Medulla oblongata (tissue), 1 donor: ENCODE measurements at regions not wholly inside any gene's neighbourhood (a gene's known extent, or its start where the extent isn't known, plus 50 kb on each side); places are given as distances from the start of the nearest gene placed in this dataset.
"Not testable (repeated sequence)": the region's sequence is repeated elsewhere in the genome, so short reads cannot be mapped to it uniquely, and the experiment has no call there.

Experiments
- DNase-seq: peaks from one replicate; pipeline ENCODE4 v3.0.0-alpha.2; 2015; ENCODE audit errors: extremely low spot score

- DNase-seq, result no peak
These were observed 60.1 kb upstream of the FAM171A1 start for GRCh38 chr10:15430969-15431771.

DNA sequence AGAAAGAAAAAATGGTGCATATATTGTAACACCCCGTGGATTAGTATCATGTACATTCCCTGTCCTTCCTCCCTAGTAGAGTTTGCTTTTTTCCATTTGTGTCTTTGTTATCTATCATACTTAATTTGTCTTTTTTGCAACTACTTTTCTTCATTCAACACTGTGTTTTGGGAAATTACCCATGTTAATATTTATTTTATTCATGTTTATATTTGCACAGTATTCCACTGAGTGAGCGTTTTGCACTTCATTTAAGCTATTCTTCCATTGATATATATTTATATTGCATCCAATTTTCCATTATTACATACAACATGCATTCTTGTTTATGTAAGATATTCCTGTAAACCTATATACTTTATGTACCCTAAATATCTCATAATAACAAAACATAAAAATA, 57.6 kb upstream of the FAM171A1 start:
- DNase-seq, result no peak

- peak; percentile 66 for DNase-seq
These were observed 56.8 kb upstream of the FAM171A1 start for GRCh38 chr10:15427843-15428414.

GRCh38 chr10:15426558-15426957, 55.5 kb upstream of the FAM171A1 start:
- no peak for DNase-seq

GRCh38 chr10:15426115-15426514, 55.0 kb upstream of the FAM171A1 start:
- DNase-seq, result no peak

DNA sequence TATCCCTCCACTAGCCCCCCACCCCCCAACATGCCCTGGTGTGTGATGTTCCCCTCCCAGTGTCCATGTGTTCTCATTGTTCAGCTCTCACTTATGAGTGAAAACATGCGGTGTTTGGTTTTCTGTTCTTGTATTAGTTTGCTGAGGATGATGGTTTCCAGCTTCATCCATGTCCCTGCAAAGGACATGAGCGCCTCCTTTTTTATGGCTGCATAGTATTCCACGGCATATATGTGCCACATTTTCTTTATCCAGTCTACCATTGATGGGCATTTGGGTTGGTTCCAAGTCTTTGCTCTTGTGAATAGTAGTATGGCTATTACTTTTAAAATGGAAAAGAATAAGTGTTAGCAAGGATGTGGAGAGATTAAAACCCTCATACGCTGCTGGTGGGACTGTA, 50.8 kb upstream of the FAM171A1 start:
- not testable (repeated sequence) for DNase-seq
